ENCODE measurements at regions not wholly inside any gene's neighbourhood (a gene's known extent, or its start where the extent isn't known, plus 50 kb on each side); places are given as distances from the start of the nearest gene placed in this dataset.
"Not testable (repeated sequence)": the region's sequence is repeated elsewhere in the genome, so short reads cannot be mapped to it uniquely, and the experiment has no call there.

GRCh38 chr12:114809097-114809496, 125.1 kb upstream of the TBX3 start:
- H3K36me3 ChIP-seq (ENCODE audit: control insufficient read depth in 1 of 2, insufficient read depth in 2 of 2, low read length in 2 of 2): no peaks in the 10 kb centered on the region
- no TSS peak for BruUV-seq (replicated peaks)
- no peaks in the 10 kb centered on the region for H3K9me2 ChIP-seq (ENCODE audit: insufficient read depth)
- TF ChIP-seq ZFX (IDR thresholded peaks at IDR 0.05) (no peak), ATF3 (IDR thresholded peaks at IDR 0.05) (no peak), EZH2phosphoT487 (IDR thresholded peaks at IDR 0.05; ENCODE audit: borderline replicate concordance) (no peak), MAX (IDR thresholded peaks at IDR 0.05) (no peak), SRF (IDR thresholded peaks at IDR 0.05; ENCODE audit: low read depth) (no peak), EGR1 (IDR thresholded peaks at IDR 0.05; ENCODE audit: low read depth) (no peak), ELF1 (IDR thresholded peaks at IDR 0.05; ENCODE audit: borderline replicate concordance, low read depth) (no peak), FOSL1 (IDR thresholded peaks at IDR 0.05; ENCODE audit: low read depth) (no peak), CEBPB (IDR thresholded peaks at IDR 0.05; ENCODE audit: low read depth) (no peak), POLR2A (IDR thresholded peaks at IDR 0.05; ENCODE audit: borderline replicate concordance, extremely low read depth, insufficient read depth, insufficient read length) (no peak), SP1 (IDR thresholded peaks at IDR 0.05; ENCODE audit: low read depth) (no peak), RAD21 (IDR thresholded peaks at IDR 0.05; ENCODE audit: low read depth) (no peak), SIN3A (IDR thresholded peaks at IDR 0.05; ENCODE audit: low read depth) (no peak), CBX3 (IDR thresholded peaks at IDR 0.05; ENCODE audit: low read depth) (no peak), REST (IDR thresholded peaks at IDR 0.05; ENCODE audit: low read depth) (no peak), POLR2AphosphoS5 (IDR thresholded peaks at IDR 0.05; ENCODE audit: low read depth, low read length) (no peak), ZBTB33 (IDR thresholded peaks at IDR 0.05; ENCODE audit: extremely low read depth, insufficient replicate concordance, low read length) (no peak)
- POLR2A ChIA-PET: no interaction called here
- H3K27me3 ChIP-seq (ENCODE audit: insufficient read depth, low read length): peaks cover 11% of the 10 kb centered on the region; the same call in 1 of the 2 replicates
- DNase-seq (ENCODE audit: low read depth, low spot score) (no peak), ATAC-seq (no peak)
- no peak overlapping the region for H3K4me2 ChIP-seq (ENCODE audit: low read length)
- H4K20me1 ChIP-seq (ENCODE audit: insufficient read depth): no peaks in the 10 kb centered on the region
- intact Hi-C loops (cut with micrococcal nuclease): no loop called here
- no peak overlapping the region for H2AFZ ChIP-seq (ENCODE audit: low read depth, low read length, poor library complexity, severe bottlenecking)
- no peaks in the 10 kb centered on the region for H3K9me3 ChIP-seq (ENCODE audit: control insufficient read depth in 1 of 2, insufficient read depth in 1 of 2, low read depth in 1 of 2, low read length in 2 of 2)
- no peak overlapping the region for H3K27ac ChIP-seq (ENCODE audit: low read depth, low read length)
- H3K9ac ChIP-seq (ENCODE audit: low read length): no peak overlapping the region
- no peaks in the 10 kb centered on the region for H3K79me2 ChIP-seq (ENCODE audit: insufficient read depth, low read length)
- CTCF ChIA-PET: no interaction called here
- H3K4me1 ChIP-seq (ENCODE audit: control insufficient read depth in 1 of 2, insufficient read depth in 2 of 2, low read length in 2 of 2): no peaks in the 10 kb centered on the region
- H3K4me3 ChIP-seq (replicated peaks in 1 of 2; ENCODE audit: low read depth in 1 of 2, low read length in 2 of 2): no peak overlapping the region
- RAD21 ChIA-PET (ENCODE audit: low non-redundant PET in 1 of 2, low total read pairs in 2 of 2, uncharacterized antibody in 2 of 2, unreplicated experiment in 2 of 2): no interaction called here

- H3K79me2 ChIP-seq (ENCODE audit: insufficient read depth, low read length); H3K9me3 ChIP-seq (ENCODE audit: control insufficient read depth in 1 of 2, insufficient read depth in 1 of 2, low read depth in 1 of 2, low read length in 2 of 2); ATAC-seq; DNase-seq (ENCODE audit: low read depth, low spot score); H3K27ac ChIP-seq (ENCODE audit: low read depth, low read length); RAD21 ChIA-PET (ENCODE audit: low non-redundant PET in 1 of 2, low total read pairs in 2 of 2, uncharacterized antibody in 2 of 2, unreplicated experiment in 2 of 2); intact Hi-C loops (cut with micrococcal nuclease); H3K4me3 ChIP-seq (replicated peaks in 1 of 2; ENCODE audit: low read depth in 1 of 2, low read length in 2 of 2); H3K36me3 ChIP-seq (ENCODE audit: control insufficient read depth in 1 of 2, insufficient read depth in 2 of 2, low read length in 2 of 2); H4K20me1 ChIP-seq (ENCODE audit: insufficient read depth); H3K9me2 ChIP-seq (ENCODE audit: insufficient read depth); BruUV-seq (replicated peaks); CTCF ChIA-PET; H3K4me2 ChIP-seq (ENCODE audit: low read length); POLR2A ChIA-PET; H3K9ac ChIP-seq (ENCODE audit: low read length); H2AFZ ChIP-seq (ENCODE audit: low read depth, low read length, poor library complexity, severe bottlenecking): not testable (repeated sequence)
- peaks cover 15% of the 10 kb centered on the region; the same call in 1 of the 2 replicates for H3K27me3 ChIP-seq (ENCODE audit: insufficient read depth, low read length)
- H3K4me1 ChIP-seq (ENCODE audit: control insufficient read depth in 1 of 2, insufficient read depth in 2 of 2, low read length in 2 of 2): peaks cover 18 to 20% of the 10 kb centered on the region in 2 experiments
Measured at GRCh38 chr12:114801381-114801780, 117.4 kb upstream of the TBX3 start.

All from HCT116 (cell line).